NCI-H524 treated with DMSO at 0.1 percent for 48 hours (cell line): ENCODE measurements at regions not wholly inside any gene's neighbourhood (a gene's known extent, or its start where the extent isn't known, plus 50 kb on each side); places are given as distances from the start of the nearest gene placed in this dataset.
"Not testable (repeated sequence)": the region's sequence is repeated elsewhere in the genome, so short reads cannot be mapped to it uniquely, and the experiment has no call there.

ENCODE experiments used
- DNase-seq: peaks from one replicate; lab custom pipeline; 2025; lab: John Stamatoyannopoulos, UW

GRCh38 chr20:63145156-63145555 is 70.8 kb downstream of the YTHDF1 start:
- no peak for DNase-seq

DNA sequence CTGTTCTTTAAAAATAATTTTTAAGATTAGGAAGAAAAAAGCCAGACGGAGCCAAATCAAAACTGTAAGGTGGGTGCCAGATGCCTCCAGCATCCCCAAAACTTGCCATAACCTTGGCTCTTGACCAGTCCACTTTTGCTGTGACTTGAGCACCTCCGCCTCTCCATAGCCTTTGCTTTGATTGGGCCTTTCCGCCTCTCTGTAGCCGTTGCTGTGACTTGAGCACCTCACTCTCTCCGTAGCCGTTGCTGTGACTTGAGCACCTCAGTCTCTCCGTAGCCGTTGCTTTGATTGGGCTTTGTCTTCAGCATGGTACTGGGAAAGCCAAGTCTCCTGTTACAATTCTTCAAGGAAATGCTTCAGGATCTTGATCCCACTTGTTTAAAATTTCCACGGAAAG is 73.0 kb downstream of the YTHDF1 start:
- DNase-seq, result no peak

DNA sequence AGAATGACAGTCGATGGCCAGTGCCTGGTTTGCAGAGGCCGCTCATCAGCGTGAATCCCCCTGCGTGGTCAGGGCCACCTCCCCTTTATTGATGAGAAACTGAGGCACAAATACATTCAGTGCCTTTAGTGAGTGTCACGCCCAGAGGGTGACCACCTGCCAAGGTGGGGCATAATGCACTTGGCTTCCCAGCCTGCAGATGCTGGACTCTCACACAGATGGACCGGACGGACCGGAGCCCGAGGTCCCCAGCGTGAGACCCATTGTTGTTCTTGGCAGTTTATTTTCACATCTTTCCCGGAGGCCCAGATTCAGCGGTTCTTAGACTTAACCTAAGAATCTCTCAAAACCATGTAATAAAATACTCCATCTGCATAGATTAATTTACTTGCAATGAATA is 74.4 kb downstream of the YTHDF1 start:
- DNase-seq, result no peak

GRCh38 chr20:63140514-63141433 is 75.2 kb downstream of the YTHDF1 start:
- DNase-seq, result no peak

GRCh38 chr20:63139837-63140236 is 76.1 kb downstream of the YTHDF1 start:
- DNase-seq, result no peak

GRCh38 chr20:63139356-63139755 is 76.6 kb downstream of the YTHDF1 start:
- DNase-seq, result no peak

GRCh38 chr20:63138855-63139341 is 77.0 kb downstream of the YTHDF1 start:
- no peak for DNase-seq

- DNase-seq, result no peak
Measured at GRCh38 chr20:63137851-63138415, 78.0 kb downstream of the YTHDF1 start.

DNA sequence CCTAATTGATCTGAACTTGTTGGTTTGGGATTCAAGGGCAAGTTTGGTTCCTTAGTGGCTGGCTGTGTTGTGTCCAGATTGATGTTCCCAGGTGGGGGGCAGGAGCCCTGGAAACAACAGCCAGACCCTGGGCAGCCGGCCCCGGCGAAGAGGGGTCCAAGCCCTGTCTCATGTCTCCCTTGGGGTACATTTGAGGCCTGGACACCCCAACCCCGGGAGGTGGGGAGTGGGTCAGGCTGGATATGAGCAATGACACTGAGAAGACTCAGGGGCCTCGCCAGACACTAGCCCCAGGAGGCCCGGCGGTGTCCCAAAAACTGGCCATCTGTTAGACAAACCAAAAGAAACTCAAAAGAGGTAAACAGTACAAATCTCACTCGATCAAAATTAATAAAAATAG is 79.6 kb downstream of the YTHDF1 start:
- no peak for DNase-seq

DNA sequence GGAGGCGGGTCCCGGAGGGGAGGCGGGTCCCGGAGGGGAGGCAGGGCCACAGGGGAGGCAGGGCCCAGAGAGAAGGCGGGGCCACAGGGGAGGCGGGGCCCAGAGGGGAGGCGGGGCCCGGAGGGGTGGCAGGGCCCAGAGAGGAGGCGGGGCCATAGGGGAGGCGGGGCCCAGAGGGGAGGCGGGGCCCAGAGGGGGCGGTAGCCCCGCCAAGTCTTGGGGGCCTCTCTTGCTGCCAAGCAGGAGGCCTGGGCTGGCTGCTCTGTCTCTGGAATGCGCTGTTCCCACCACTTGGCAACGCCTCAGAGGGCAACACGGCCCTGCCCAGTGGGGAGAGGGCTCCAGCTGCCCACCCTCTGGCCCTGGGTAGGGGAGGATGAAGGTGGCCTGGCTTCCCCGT is 80.5 kb downstream of the YTHDF1 start:
- DNase-seq, result no peak

DNA sequence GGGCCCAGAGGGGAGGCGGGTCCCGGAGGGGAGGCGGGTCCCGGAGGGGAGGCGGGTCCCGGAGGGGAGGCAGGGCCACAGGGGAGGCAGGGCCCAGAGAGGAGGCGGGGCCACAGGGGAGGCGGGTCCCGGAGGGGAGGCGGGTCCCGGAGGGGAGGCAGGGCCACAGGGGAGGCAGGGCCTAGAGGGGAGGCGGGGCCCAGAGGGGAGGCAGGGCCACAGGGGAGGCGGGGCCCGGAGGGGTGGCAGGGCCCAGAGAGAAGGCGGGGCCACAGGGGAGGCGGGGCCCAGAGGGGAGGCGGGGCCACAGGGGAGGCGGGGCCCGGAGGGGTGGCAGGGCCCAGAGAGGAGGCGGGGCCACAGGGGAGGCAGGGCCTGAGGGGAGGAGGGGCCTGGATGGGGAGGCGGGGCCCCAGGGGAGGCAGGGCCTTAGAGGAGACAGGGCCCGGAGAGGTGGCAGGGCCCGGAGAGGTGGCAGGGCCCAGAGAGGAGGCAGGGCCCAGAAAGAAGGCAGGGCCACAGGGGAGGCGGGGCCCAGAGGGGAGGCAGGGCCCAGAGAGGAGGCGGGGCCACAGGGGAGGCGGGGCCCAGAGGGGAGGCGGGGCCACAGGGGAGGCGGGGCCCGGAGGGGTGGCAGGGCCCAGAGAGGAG is 81.1 kb downstream of the YTHDF1 start:
- not testable (repeated sequence) for DNase-seq

DNA sequence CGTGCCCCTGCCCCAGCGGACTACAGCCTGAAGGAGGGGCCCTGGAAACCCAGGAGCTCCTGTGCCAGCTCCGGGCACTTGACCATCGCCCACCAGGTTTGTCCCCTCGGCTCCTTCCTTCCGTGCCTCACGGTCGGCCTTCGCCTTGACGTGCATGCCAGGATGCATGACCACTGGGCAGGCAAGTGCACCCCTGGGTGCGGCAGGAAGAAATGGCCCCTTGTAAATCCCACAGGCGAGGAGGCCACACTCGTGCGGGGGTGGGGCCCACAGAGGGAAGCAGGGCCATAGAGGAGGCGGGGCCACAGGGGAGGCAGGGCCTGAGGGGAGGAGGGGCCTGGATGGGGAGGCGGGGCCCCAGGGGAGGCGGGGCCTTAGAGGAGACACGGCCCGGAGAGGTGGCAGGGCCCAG is 81.7 kb downstream of the YTHDF1 start:
- DNase-seq, result no peak

DNA sequence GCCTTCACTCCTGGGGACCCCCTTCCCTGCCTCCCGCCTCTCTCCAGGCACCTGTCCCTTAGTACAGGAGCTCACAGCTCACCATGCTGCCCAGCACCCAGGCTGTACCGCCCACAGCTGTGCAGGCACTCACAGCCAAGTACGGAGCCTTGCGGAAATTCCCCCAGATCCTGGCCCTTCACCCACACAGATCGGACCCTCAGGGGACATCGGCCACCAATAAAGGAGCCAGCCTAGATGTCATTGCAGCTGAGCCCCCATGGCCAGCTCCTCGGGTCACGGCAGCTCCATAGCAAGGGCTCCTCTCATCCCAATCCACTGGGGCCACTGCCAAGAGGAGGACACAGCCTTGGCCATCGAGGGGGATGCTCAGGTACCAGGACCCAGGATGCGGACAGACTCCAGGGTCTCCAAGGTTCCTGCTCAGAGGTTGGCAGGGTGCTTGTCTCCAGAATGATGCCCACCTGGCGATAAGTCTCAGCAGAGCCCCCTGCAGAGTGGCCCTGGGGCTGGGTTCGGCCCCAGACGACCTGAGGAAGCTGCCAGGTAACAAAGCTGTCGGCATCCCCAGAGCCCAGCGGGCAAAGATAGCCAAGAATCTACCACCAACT is 82.3 kb downstream of the YTHDF1 start:
- DNase-seq, result no peak

DNA sequence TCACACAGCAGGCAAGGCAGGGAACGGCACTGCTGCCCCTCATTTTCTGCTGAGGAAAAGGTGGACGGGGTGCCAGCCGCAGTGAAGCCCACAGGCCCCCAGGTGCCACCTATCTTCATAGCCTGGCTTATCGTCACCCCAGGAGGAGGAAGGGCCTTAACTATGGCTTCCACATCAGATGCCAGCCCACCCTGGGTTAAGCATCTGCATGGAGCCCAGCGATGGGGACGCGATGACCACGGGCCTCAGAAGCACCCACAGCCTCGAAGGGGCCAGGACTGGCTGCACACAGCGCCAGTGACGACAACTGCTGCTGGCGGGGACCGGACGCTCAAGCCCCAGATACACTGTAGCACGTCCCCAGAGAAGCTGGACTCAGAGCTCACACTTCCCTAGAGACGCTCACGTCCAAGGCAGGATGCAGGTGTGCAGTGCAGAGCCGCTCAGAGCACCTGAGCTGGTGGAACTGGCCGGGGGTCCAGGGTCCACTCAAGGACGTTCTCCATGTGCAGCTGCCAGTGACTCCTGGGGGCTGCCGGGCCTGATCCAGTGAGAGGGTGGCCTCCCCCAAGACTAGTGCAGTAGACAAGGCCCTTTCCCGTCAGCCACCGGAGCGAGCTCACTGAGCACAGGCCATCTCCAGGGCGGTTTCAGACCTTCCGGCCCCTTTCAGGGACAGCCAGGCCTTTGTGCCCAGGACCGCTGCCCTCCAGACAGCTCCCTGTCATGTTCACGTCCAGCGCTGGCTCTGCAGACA is 83.0 kb downstream of the YTHDF1 start:
- no peak for DNase-seq

- DNase-seq, result no peak
Measured at GRCh38 chr20:63132131-63132714, 83.7 kb downstream of the YTHDF1 start.

GRCh38 chr20:63130658-63131577 is 85.0 kb downstream of the YTHDF1 start:
- no peak for DNase-seq

DNA sequence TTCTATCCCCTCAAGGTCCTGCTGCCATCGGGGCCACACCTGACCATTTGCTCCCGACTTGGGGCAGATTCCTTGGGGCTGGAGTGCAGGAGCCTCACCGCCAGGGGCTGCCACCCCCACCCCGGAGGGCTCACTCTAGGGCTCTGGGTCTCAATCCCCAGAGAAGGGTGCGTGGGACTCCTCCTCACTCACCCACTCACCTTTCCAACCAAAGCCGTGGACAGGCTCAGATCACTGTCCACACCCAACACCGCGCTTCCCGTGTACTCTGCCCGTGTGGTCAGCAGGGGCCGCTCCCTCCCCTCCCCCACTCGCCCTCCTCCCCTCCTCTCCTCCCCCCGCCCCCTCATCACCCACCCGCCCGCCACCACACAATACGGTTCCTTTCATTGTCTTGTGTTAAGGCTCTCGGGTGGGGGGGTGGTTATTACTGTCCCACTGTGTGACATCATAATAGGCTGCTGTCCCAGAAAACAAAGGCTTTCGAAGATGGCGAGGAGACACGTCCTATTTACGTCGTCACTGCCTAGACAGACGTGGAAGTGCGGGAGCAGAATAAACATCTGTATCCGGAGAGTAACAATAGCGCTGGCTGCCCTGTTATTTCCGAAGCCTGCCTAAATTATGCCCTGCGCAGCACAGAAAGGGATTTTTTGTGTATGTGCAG is 85.8 kb downstream of the YTHDF1 start:
- DNase-seq, result no peak

DNA sequence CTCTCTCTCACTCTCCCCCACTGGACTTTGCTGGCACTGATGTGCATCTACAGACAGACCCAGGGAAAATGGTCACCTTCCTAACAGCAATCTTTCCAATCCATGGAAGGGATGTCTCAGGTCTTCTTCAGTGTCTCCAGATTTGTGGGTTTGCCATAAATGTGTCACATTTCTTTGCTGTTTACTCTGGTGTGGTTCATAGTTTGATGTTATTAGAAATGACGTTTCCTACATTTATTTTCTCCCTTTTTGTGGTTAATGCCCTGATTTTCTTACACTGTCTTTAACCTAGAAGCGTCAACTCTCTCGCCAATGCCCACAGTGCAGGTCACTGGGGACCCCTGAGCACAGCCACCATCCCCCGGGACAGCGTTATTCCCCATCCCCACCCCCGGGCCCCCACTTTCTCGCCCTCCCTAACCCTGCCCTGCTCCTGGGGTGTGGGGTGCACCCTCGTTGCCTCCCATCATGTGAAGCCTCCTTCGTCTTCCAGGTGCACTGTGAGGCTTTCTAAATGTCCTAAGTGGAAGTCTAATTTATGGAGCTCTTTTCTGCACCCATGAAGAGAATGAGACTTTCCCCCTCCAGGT is 86.5 kb downstream of the YTHDF1 start:
- no peak for DNase-seq

- no peak for DNase-seq
Measured at GRCh38 chr20:63128956-63129355, 87.0 kb downstream of the YTHDF1 start.
